Muscle layer of colon (tissue), 2 donors: ENCODE measurements at regions not wholly inside any gene's neighbourhood (a gene's known extent, or its start where the extent isn't known, plus 50 kb on each side); places are given as distances from the start of the nearest gene placed in this dataset.

Source experiments
- H3K27ac ChIP-seq: one replicate; pipeline ENCODE4 v1.7.0; 2013; ENCODE audit warnings: low read depth, mild to moderate bottlenecking, low read length, moderate library complexity
- H3K27me3 ChIP-seq, 2 donors: one replicate each; pipeline ENCODE4 v1.7.0; 2013; ENCODE audit warnings: low read length in 2 of 2, mild to moderate bottlenecking in 2 of 2; ENCODE audit not compliant: insufficient read depth in 2 of 2, control insufficient read depth in 1 of 2
- H3K36me3 ChIP-seq: one replicate; pipeline ENCODE4 v1.7.0; 2013; ENCODE audit warnings: mild to moderate bottlenecking, low read length; ENCODE audit not compliant: insufficient read depth
- H3K4me1 ChIP-seq: one replicate; pipeline ENCODE4 v1.7.0; 2013; ENCODE audit warnings: mild to moderate bottlenecking, low read length; ENCODE audit not compliant: insufficient read depth
- H3K4me3 ChIP-seq, 2 donors: one replicate each; pipeline ENCODE4 v1.7.0; 2013; ENCODE audit warnings: low read length in 2 of 2, low read depth in 1 of 2, mild to moderate bottlenecking in 1 of 2, moderate library complexity in 1 of 2
- H3K9ac ChIP-seq: one replicate; pipeline ENCODE4 v1.7.0; 2013; ENCODE audit warnings: low read length
- H3K9me3 ChIP-seq: one replicate; pipeline ENCODE4 v1.7.0; 2013; ENCODE audit warnings: mild to moderate bottlenecking, low read length
- donor health status: abdominal sarcoma.
- donor health status: Adenocarcinoma of cecum.

DNA sequence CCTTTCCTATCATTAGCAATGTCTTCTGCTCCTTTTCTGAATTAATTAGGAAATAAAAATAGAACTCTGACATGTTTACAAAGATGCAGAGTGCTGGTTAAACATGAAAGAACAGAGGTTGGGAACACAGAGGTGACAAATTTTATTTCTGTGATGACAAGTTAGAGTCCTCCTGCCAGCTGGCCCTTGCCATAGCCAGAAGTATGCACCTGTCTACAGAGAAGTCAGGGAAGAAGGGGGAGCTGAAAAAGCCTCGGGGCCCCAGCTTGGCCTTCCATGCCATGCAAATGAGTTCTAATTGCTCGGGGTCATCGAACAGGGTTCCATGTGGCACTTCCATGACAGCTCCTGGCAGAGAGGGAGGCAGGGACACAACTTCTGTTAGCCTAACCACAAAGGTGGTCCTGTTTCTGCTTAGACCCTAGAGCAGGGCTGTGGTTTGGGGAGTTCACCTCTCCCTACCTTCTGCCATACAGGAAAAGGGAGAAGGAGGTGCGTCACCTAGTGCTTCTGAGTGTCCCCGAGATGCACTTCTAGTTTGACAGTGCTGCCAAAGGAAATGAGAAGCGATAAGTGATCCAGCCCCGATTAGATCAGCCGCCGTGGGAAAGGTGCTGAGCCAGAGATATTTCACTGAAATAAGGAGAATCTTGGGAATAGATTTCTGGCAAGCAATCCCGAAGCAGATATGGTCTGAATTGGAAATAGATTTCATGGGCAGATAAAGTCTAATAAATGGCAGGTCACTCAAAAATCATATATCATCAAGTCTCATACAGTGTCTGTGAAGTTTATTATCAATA, 155.8 kb upstream of the FOXN3 start:
- Histone ChIP-seq H3K36me3 (no peaks in the 10 kb centered on the region), H3K9me3 (no peaks in the 10 kb centered on the region), H3K4me3 (no peak overlapping the region), H3K27ac (no peak overlapping the region), H3K9ac (no peak overlapping the region), H3K4me1 (peaks cover 16% of the 10 kb centered on the region), H3K27me3 (no peaks in the 10 kb centered on the region)

GRCh38 chr14:89571491-89571890, 154.5 kb upstream of the FOXN3 start:
- Histone ChIP-seq H3K27me3 (no peaks in the 10 kb centered on the region), H3K4me1 (peaks cover 16% of the 10 kb centered on the region), H3K36me3 (no peaks in the 10 kb centered on the region), H3K9ac (no peak overlapping the region), H3K4me3 (no peak overlapping the region), H3K9me3 (no peaks in the 10 kb centered on the region), H3K27ac (no peak overlapping the region)

DNA sequence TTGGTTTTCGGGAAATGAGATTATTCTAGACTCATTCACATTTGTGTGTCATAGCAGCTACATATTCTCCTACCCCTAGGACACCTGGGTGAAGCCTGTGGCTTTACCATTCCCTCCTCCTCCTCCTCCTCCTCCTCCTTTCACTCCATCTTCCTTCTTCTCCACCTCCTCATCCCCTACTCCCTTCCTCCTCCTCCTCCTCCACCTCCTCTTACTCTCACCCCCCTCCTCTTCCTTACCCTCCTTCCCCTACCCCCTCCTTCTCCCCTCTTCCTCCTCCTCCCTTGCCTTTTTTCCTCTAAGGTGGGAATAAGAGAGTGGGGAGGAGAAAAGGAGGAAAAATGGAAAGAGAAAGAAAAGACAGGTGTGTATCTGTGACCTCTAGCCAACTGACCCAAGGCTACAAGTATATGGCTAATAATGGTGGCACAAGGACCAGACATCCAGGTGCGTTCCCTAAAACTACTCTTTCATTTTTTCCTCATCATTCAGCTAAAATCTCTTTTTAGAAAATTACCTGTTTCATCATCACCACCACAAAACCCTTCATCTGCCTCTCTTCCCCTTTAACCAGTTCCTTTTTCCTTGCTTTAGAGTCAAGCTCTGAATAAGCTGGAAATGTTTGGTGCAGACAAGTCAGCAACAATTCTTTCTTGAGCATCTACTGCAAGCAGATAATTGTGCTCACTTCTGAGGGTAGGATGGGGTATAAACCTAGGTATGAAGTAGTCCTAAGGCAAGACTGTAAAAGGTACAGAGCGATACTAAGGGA, 149.8 kb upstream of the FOXN3 start:
- H3K27ac ChIP-seq: no peak overlapping the region

DNA sequence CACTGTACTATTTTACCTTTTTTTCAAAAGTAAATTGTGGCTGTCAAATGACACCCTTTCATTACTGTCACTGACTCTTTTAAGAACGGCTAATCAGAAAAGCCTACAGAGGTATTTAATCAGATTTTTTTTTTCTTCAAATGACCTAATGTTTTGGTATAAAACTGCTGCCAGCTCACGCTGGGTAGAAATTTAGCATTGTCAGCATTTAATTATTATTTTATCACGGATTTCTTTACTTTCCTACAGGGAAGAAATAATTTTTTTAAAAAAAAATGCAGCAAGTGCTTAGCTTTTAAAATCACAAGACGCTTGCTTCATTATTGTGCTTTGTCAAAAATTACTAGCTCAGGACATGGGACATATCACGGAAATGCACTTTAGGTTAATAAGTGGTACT, 149.1 kb upstream of the FOXN3 start:
- Histone ChIP-seq H3K4me1 (no peaks in the 10 kb centered on the region), H3K9me3 (no peaks in the 10 kb centered on the region), H3K27ac (no peak overlapping the region), H3K4me3 (no peak overlapping the region), H3K27me3 (no peaks in the 10 kb centered on the region), H3K9ac (no peak overlapping the region), H3K36me3 (no peaks in the 10 kb centered on the region)

More for the DNA sequence above, 149.8 kb upstream of the FOXN3 start:
- H3K9ac ChIP-seq: no peak overlapping the region
- no peaks in the 10 kb centered on the region for H3K4me1 ChIP-seq
- no peaks in the 10 kb centered on the region for H3K9me3 ChIP-seq
- no peak overlapping the region for H3K4me3 ChIP-seq
- no peaks in the 10 kb centered on the region for H3K36me3 ChIP-seq
- no peaks in the 10 kb centered on the region for H3K27me3 ChIP-seq

DNA sequence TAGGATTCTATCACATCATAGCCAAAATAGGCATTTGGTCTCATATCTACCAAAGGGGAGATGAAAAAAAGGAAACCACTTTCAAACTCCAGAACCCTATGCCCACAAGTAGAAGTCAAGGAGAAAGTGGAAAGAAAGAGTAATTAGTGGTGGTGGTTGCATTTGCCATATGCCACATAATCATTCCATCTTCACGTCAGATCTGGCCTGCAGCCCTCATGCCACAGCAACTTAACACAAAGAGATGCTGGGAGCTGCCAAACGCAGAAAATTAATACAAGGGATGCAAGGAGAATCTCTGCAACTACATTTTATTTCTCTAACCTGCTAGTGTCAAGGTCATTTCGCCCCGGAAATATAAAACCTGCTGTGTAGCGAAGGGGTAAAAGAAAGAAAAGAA, 148.6 kb upstream of the FOXN3 start:
- H3K9me3 ChIP-seq: no peaks in the 10 kb centered on the region
- no peak overlapping the region for H3K4me3 ChIP-seq
- H3K9ac ChIP-seq: no peak overlapping the region
- H3K27me3 ChIP-seq: no peaks in the 10 kb centered on the region
- no peaks in the 10 kb centered on the region for H3K4me1 ChIP-seq
- H3K27ac ChIP-seq: no peak overlapping the region
- no peaks in the 10 kb centered on the region for H3K36me3 ChIP-seq

DNA sequence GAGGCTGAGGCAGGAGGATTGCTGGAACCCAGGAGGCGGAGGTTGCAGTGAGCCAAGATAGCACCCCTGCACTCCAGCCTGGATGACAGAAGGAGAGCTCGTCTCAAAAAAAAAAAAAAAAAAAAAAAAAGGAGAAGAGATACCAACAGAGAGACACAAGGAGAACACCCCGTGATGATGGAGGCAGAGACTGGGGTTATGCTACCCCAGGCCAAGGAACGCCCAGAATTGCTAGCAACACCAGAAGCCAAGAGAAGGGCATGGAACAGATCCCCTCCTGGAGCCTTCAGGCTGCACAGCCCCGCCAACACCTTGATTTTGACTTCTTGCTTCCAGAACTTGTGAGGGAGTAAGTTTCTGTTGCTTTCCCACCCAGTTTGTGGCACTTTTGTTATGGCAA, 148.0 kb upstream of the FOXN3 start:
- H3K9me3 ChIP-seq: no peaks in the 10 kb centered on the region
- H3K27ac ChIP-seq: no peak overlapping the region
- H3K9ac ChIP-seq: no peak overlapping the region
- no peaks in the 10 kb centered on the region for H3K4me1 ChIP-seq
- no peak overlapping the region for H3K4me3 ChIP-seq
- H3K27me3 ChIP-seq: no peaks in the 10 kb centered on the region
- H3K36me3 ChIP-seq: no peaks in the 10 kb centered on the region

- H3K27me3 ChIP-seq: no peaks in the 10 kb centered on the region
- no peak overlapping the region for H3K4me3 ChIP-seq
- H3K27ac ChIP-seq: no peak overlapping the region
- H3K4me1 ChIP-seq: no peaks in the 10 kb centered on the region
- H3K9ac ChIP-seq: no peak overlapping the region
- H3K36me3 ChIP-seq: no peaks in the 10 kb centered on the region
- H3K9me3 ChIP-seq: no peaks in the 10 kb centered on the region
These were observed 147.4 kb upstream of the FOXN3 start for GRCh38 chr14:89564286-89564957.

DNA sequence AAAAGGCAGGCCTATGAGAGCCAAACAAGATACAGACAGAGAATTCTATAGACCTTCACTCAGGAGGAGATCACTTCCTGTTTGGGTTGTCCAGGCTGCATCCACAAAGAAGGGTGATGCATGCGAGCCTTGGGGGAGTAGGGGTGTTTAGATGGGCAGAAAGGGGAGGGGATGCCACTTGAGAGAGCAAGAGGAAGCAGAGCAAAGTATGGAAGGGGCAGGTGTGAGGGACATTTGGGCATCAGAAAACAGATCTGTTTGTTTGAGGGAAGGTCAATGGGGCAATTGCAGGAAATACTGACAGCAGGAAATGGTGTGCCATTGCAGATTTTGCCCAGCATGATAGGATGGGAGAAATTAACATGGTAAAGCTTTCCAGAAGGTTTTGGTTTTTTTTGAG, 146.4 kb upstream of the FOXN3 start:
- Histone ChIP-seq H3K27ac (no peak overlapping the region), H3K27me3 (no peaks in the 10 kb centered on the region), H3K4me1 (no peaks in the 10 kb centered on the region)

DNA sequence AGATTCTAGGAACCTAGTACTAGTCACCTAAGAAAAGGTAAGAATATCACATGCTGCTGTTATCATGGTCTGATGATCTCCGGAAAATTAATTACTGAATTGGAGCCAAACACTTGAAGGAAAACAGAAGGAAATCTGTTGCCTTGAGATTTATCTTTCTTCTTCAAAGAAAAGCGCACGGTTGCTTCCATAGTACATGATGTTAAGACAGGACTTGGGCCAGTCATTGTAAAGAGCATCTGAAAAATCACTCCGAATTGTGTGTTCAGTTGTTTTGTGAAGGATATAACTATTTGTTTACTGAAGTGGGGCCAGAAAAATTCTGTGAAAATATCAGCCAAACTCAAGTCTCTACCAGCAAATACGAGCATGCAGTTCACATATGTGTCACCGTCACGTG, 134.9 kb upstream of the FOXN3 start:
- Histone ChIP-seq H3K4me3 (no peak overlapping the region), H3K9me3 (no peaks in the 10 kb centered on the region), H3K4me1 (peaks cover 12% of the 10 kb centered on the region), H3K27ac (no peak overlapping the region), H3K27me3 (no peaks in the 10 kb centered on the region), H3K9ac (no peak overlapping the region), H3K36me3 (no peaks in the 10 kb centered on the region)

More for the DNA sequence above, 146.4 kb upstream of the FOXN3 start:
- no peak overlapping the region for H3K9ac ChIP-seq
- no peaks in the 10 kb centered on the region for H3K9me3 ChIP-seq
- H3K4me3 ChIP-seq: no peak overlapping the region
- H3K36me3 ChIP-seq: no peaks in the 10 kb centered on the region

DNA sequence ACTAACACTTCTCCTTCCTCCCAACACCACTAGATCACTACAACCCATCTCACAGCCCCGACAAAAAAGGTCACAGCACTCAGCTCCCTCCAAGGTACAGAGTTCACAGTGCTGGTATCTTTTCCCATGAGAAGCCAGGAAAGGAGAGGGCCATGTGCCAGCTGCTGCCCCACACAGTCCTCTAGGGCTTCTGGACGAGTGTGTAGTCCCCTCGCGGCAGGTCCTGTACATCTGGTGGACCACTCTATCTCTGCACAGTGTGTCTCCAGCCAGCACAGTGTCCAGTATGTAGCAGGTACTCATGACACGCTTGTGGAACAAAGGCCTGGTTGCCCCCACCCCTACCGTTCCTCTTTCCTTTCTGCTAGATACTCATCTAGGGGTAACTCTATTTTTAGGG, 134.4 kb upstream of the FOXN3 start:
- Histone ChIP-seq H3K27ac (no peak overlapping the region), H3K4me3 (no peak overlapping the region)

GRCh38 chr14:89550821-89551220, 133.8 kb upstream of the FOXN3 start:
- Histone ChIP-seq H3K9me3 (no peaks in the 10 kb centered on the region), H3K36me3 (no peaks in the 10 kb centered on the region), H3K27me3 (no peaks in the 10 kb centered on the region), H3K4me3 (no peak overlapping the region), H3K27ac (no peak overlapping the region), H3K9ac (no peak overlapping the region), H3K4me1 (peaks cover 12% of the 10 kb centered on the region)

More for the DNA sequence above, 134.4 kb upstream of the FOXN3 start:
- H3K9ac ChIP-seq: no peak overlapping the region
- H3K36me3 ChIP-seq: no peaks in the 10 kb centered on the region
- H3K27me3 ChIP-seq: no peaks in the 10 kb centered on the region
- H3K9me3 ChIP-seq: no peaks in the 10 kb centered on the region
- H3K4me1 ChIP-seq: peaks cover 12% of the 10 kb centered on the region
